Stimulated activated CD4-positive, alpha-beta T cell treated with anti-CD3 and anti-CD28 coated beads, Interleukin-12 subunit alpha, Interleukin-12 subunit beta, amount 100 ng/mL, for 24 hours (primary cell): ENCODE measurements at regions not wholly inside any gene's neighbourhood (a gene's known extent, or its start where the extent isn't known, plus 50 kb on each side); places are given as distances from the start of the nearest gene placed in this dataset.
"Not testable (repeated sequence)": the region's sequence is repeated elsewhere in the genome, so short reads cannot be mapped to it uniquely, and the experiment has no call there.

Experiments used
- DNase-seq, 2 experiments: peaks; one replicate each; pipeline ENCODE4 v3.0.0-alpha.2; 2020; ENCODE audit warnings: low read depth in 2 of 2

GRCh38 chr22:49721211-49721763 is 106.4 kb downstream of the BRD1 start:
- no peak for DNase-seq

- DNase-seq: no peak
These were observed 107.3 kb downstream of the BRD1 start for GRCh38 chr22:49720279-49720959.

GRCh38 chr22:49719046-49719445 is 108.6 kb downstream of the BRD1 start:
- no peak for DNase-seq

- DNase-seq: no peak
These were observed 109.3 kb downstream of the BRD1 start for GRCh38 chr22:49718396-49718795.

GRCh38 chr22:49717322-49717919 is 110.3 kb downstream of the BRD1 start:
- DNase-seq: no peak

GRCh38 chr22:49716441-49716840 is 111.2 kb downstream of the BRD1 start:
- no peak for DNase-seq

GRCh38 chr22:49715450-49715849 is 112.2 kb downstream of the BRD1 start:
- no peak for DNase-seq

- no peak for DNase-seq
These were observed 114.7 kb downstream of the BRD1 start for GRCh38 chr22:49713003-49713402.

- no peak for DNase-seq
These were observed 115.4 kb downstream of the BRD1 start for GRCh38 chr22:49712195-49712791.

GRCh38 chr22:49710746-49711145 is 116.9 kb downstream of the BRD1 start:
- DNase-seq: no peak

- no peak for DNase-seq
These were observed 118.2 kb downstream of the BRD1 start for GRCh38 chr22:49709464-49709863.

GRCh38 chr22:49705972-49706352 is 121.7 kb downstream of the BRD1 start:
- no peak for DNase-seq

GRCh38 chr22:49705216-49705971 is 122.3 kb downstream of the BRD1 start:
- DNase-seq: no peak

GRCh38 chr22:49704345-49705215 is 123.1 kb downstream of the BRD1 start:
- DNase-seq: no peak

- no peak for DNase-seq
These were observed 123.7 kb downstream of the BRD1 start for GRCh38 chr22:49703990-49704344.

- DNase-seq: no peak
These were observed 124.2 kb downstream of the BRD1 start for GRCh38 chr22:49703505-49703904.

GRCh38 chr22:49702068-49702397 is 125.6 kb downstream of the BRD1 start:
- DNase-seq: no peak

- DNase-seq: no peak
These were observed 126.1 kb downstream of the BRD1 start for GRCh38 chr22:49701380-49702067.

- no peak for DNase-seq
These were observed 127.7 kb downstream of the BRD1 start for GRCh38 chr22:49699928-49700498.

- DNase-seq: no peak
These were observed 128.2 kb downstream of the BRD1 start for GRCh38 chr22:49699476-49699875.

- DNase-seq: not testable (repeated sequence)
These were observed 129.1 kb downstream of the BRD1 start for GRCh38 chr22:49698616-49699015.
